PC-9 (cell line): ENCODE measurements at regions not wholly inside any gene's neighbourhood (a gene's known extent, or its start where the extent isn't known, plus 50 kb on each side); places are given as distances from the start of the nearest gene placed in this dataset.

Source experiments
- BruUV-seq: library from RNA; stranded (reverse); fragments of 400-500 nt; replicated peaks from 2 replicates; lab custom pipeline; 2021; lab: Mats Ljungman, UMichigan
- CTCF ChIA-PET: fragments of 300-600 bp; sonication (Branson Sonifier 250); formaldehyde crosslinking; loops from one replicate; lab custom pipeline; 2022; ENCODE audit warnings: antibody characterized with exemption; lab: Charles Lee
- POLR2A ChIA-PET: fragments of 300-600 bp; sonication (Branson Sonifier 250); formaldehyde crosslinking; loops from one replicate; lab custom pipeline; 2022; ENCODE audit warnings: antibody characterized with exemption; ENCODE audit not compliant: unreplicated experiment; lab: Charles Lee
- DNase-seq, 2 experiments: peaks; one replicate each; pipeline versions ENCODE4 v3.0.0 to v3.0.0-alpha.2; 2015 to 2022; ENCODE audit warnings: mixed read lengths in 1 of 2
- H2AFZ ChIP-seq: fragments of 200-600 bp; sonication (generic); 2 replicates; pipeline ENCODE4 v1.8.1; 2017; ENCODE audit warnings: antibody characterized with exemption
- H3F3A ChIP-seq: fragments of 200-600 bp; sonication (generic); 2 replicates; pipeline ENCODE4 v1.8.1; 2017; ENCODE audit warnings: antibody characterized with exemption, mild to moderate bottlenecking, low read depth; ENCODE audit not compliant: insufficient read depth
- H3K27ac ChIP-seq: fragments of 200-600 bp; sonication (generic); 2 replicates; pipeline ENCODE4 v1.6.1; 2016; ENCODE audit warnings: mixed run types
- H3K27me3 ChIP-seq: fragments of 200-600 bp; sonication (generic); 2 replicates; pipeline ENCODE4 v1.6.1; 2016; ENCODE audit warnings: low read depth, mixed run types; ENCODE audit not compliant: insufficient read depth
- H3K36me3 ChIP-seq: fragments of 200-600 bp; sonication (generic); 2 replicates; pipeline ENCODE4 v1.6.1; 2016; ENCODE audit warnings: low read depth, mixed run types
- H3K4me1 ChIP-seq: fragments of 200-600 bp; sonication (generic); replicated peaks from 2 replicates; pipeline ENCODE4 v1.6.1; 2016; ENCODE audit warnings: mixed run types; ENCODE audit not compliant: insufficient read depth
- H3K4me2 ChIP-seq: fragments of 200-600 bp; sonication (generic); 2 replicates; pipeline ENCODE4 v1.6.1; 2017; ENCODE audit warnings: mixed run types
- H3K4me3 ChIP-seq: fragments of 200-600 bp; sonication (generic); 2 replicates; pipeline ENCODE4 v1.6.1; 2016; ENCODE audit warnings: mixed run types
- H3K79me2 ChIP-seq: fragments of 200-600 bp; sonication (generic); 2 replicates; pipeline ENCODE4 v1.6.1; 2017; ENCODE audit warnings: low read depth, mixed run types
- H3K9me2 ChIP-seq: fragments of 200-600 bp; sonication (generic); 2 replicates; pipeline ENCODE4 v1.8.1; 2017; ENCODE audit warnings: mild to moderate bottlenecking; ENCODE audit not compliant: insufficient read depth
- H3K9me3 ChIP-seq: fragments of 200-600 bp; sonication (generic); 2 replicates; pipeline ENCODE4 v1.8.1; 2016; ENCODE audit warnings: low read depth; ENCODE audit not compliant: insufficient read depth
- H4K20me1 ChIP-seq: fragments of 200-600 bp; sonication (generic); 2 replicates; pipeline ENCODE4 v1.8.1; 2017; ENCODE audit not compliant: insufficient read depth
- EZH2 ChIP-seq: fragments of 200-600 bp; sonication (generic); IDR thresholded peaks from 2 replicates; pipeline ENCODE4 v1.8.0; 2017; ENCODE audit warnings: antibody characterized with exemption, low read depth
- intact Hi-C: fragments of 100-400 bp; cut with micrococcal nuclease; formaldehyde crosslinking; loops from one replicate; pipeline ENCODE4 v1.10.0; 2022; ENCODE audit not compliant: unreplicated experiment
- TF ChIP-seq, protein P1 (sequence below): fragments of 200-600 bp; sonication (generic); conservative IDR thresholded peaks from 2 replicates; pipeline ENCODE4 v1.6.1; 2017; ENCODE audit warnings: mixed run types, antibody characterized with exemption, mild to moderate bottlenecking, moderate library complexity

DNA sequence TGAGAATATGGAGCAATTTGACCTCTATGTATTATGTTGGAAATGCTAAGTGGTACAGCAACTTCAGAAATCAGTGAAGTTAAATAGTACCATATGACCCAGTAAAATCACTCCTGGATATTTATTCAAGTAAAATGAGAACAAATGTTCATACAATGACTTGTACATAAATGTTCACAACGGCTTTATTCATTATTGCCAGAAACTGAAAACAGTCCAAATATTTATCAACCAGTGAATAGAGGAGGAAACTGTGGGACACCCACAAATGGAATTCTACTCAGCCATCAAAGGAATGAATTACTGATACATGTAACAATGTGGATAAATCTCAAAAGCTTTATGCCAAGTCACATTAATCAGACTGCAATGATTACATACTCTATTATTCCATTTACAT, 416.3 kb downstream of the AASDHPPT start:
- Histone ChIP-seq H3K9me3 (peaks cover 20% of the 10 kb centered on the region), H3K4me3 (no peak overlapping the region), H3K27me3 (no peaks in the 10 kb centered on the region), H4K20me1 (no peaks in the 10 kb centered on the region), H3K4me2 (no peak overlapping the region), H2AFZ (no peak overlapping the region), H3K9me2 (no peaks in the 10 kb centered on the region; the same call in 1 of the 2 replicates), H3K4me1 (no peaks in the 10 kb centered on the region), H3K27ac (no peak overlapping the region), H3K36me3 (no peaks in the 10 kb centered on the region), H3K79me2 (no peaks in the 10 kb centered on the region), H3F3A (no peaks in the 10 kb centered on the region)
- ChIA-PET CTCF (no interaction called here), POLR2A (no interaction called here)
- intact Hi-C loops, result no loop called here
- DNase-seq, result no peak
- no peak for TF ChIP-seq EZH2
- TF ChIP-seq, protein P1, sequence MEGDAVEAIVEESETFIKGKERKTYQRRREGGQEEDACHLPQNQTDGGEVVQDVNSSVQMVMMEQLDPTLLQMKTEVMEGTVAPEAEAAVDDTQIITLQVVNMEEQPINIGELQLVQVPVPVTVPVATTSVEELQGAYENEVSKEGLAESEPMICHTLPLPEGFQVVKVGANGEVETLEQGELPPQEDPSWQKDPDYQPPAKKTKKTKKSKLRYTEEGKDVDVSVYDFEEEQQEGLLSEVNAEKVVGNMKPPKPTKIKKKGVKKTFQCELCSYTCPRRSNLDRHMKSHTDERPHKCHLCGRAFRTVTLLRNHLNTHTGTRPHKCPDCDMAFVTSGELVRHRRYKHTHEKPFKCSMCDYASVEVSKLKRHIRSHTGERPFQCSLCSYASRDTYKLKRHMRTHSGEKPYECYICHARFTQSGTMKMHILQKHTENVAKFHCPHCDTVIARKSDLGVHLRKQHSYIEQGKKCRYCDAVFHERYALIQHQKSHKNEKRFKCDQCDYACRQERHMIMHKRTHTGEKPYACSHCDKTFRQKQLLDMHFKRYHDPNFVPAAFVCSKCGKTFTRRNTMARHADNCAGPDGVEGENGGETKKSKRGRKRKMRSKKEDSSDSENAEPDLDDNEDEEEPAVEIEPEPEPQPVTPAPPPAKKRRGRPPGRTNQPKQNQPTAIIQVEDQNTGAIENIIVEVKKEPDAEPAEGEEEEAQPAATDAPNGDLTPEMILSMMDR, result no peak
- BruUV-seq, result no TSS peak

DNA sequence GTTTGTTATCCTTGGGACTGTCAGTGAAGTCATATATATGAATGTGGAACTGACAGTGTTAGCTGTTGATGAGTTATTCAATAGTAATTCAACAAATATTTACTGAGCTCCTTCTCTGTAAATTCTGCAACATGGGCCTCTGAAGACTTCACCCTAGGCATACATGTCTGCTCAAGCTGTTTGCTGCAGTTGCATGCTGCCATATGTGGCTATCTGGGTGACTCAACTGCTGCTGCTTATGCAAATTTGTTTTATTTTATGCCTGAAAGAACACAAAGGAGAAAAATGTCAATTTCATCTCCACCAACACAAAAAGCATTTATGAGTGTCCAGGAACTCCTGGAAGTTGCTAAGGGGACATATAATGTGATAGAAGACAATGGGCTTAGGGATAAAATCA, 417.6 kb downstream of the AASDHPPT start:
- peak in 1 of 2 experiments; percentile 62 for DNase-seq
- Histone ChIP-seq H3K4me3 (no peak overlapping the region), H3K36me3 (no peaks in the 10 kb centered on the region), H3K9me2 (no peaks in the 10 kb centered on the region; the same call in 1 of the 2 replicates), H3F3A (no peaks in the 10 kb centered on the region), H3K27ac (no peak overlapping the region), H3K27me3 (no peaks in the 10 kb centered on the region), H2AFZ (no peak overlapping the region), H3K4me1 (no peaks in the 10 kb centered on the region), H3K4me2 (no peak overlapping the region), H4K20me1 (no peaks in the 10 kb centered on the region), H3K9me3 (peaks cover 10% of the 10 kb centered on the region), H3K79me2 (no peaks in the 10 kb centered on the region)
- TF ChIP-seq, protein P1, result no peak
- no peak for TF ChIP-seq EZH2
- intact Hi-C loops, result no loop called here
- POLR2A ChIA-PET, result no interaction called here
- BruUV-seq, result no TSS peak
- CTCF ChIA-PET, result interaction anchor here (0.8 kb wide), 1 partner anchor 214 kb away, joined by 24 read pairs; no protein-coding TSS in a partner anchor

DNA sequence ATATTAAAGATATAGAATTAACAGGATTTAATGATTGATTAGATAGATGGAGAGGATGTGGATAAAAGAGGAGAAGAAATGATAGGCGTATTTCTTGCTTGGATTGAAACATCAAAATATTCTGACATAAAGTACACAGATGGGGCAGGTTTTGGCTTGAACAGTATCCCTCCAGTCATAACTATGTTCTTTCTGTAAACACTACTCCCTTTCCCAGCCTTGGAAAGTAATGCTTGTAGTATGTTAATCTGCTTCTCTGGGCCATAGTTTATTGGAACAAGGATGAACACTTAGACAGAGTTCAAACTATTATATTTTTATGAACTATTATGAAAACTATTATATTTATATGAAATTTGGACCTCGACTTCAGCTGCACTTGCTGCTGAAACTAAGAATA, 419.2 kb downstream of the AASDHPPT start:
- CTCF ChIA-PET, result no interaction called here

More for the DNA sequence above, 419.2 kb downstream of the AASDHPPT start:
- intact Hi-C loops, result no loop called here
- POLR2A ChIA-PET, result no interaction called here
- H3K4me2 ChIP-seq, result no peak overlapping the region
- no TSS peak for BruUV-seq
- H3K9me3 ChIP-seq, result peaks cover 10% of the 10 kb centered on the region
- H4K20me1 ChIP-seq, result no peaks in the 10 kb centered on the region
- no peaks in the 10 kb centered on the region for H3K36me3 ChIP-seq
- no peaks in the 10 kb centered on the region for H3F3A ChIP-seq
- no peaks in the 10 kb centered on the region for H3K27me3 ChIP-seq
- no peak overlapping the region for H3K27ac ChIP-seq
- no peak overlapping the region for H3K4me3 ChIP-seq
- H2AFZ ChIP-seq, result no peak overlapping the region
- DNase-seq, result no peak
- no peak for TF ChIP-seq EZH2
- TF ChIP-seq, protein P1, result no peak
- no peaks in the 10 kb centered on the region; the same call in 1 of the 2 replicates for H3K9me2 ChIP-seq
- no peaks in the 10 kb centered on the region for H3K79me2 ChIP-seq
- H3K4me1 ChIP-seq, result no peaks in the 10 kb centered on the region
